ENCODE measurements at regions not wholly inside any gene's neighbourhood (a gene's known extent, or its start where the extent isn't known, plus 50 kb on each side); places are given as distances from the start of the nearest gene placed in this dataset.

- WGBS (ENCODE audit: insufficient coverage) = no CpG with 5 or more reads among the region's 1 CpG
- H3K27me3 ChIP-seq (ENCODE audit: control insufficient read depth in 2 of 2, insufficient read depth in 2 of 2, low read length in 2 of 2) = no peaks in the 10 kb centered on the region
- H3K27me3 Mint-ChIP-seq (ENCODE audit: low read depth in 3 of 3) = peaks cover 0 to 4% (median 0%) of the 10 kb centered on the region in 3 donors
- H3K36me3 ChIP-seq (replicated peaks in 1 of 2; ENCODE audit: control insufficient read depth in 1 of 2, insufficient read depth in 2 of 2, low read length in 2 of 2) = no peaks in the 10 kb centered on the region
- no peaks in the 10 kb centered on the region for H3K36me3 Mint-ChIP-seq
- peaks cover 4 to 8% of the 10 kb centered on the region in 2 donors for H3K9me3 ChIP-seq (replicated peaks in 1 of 2; ENCODE audit: control insufficient read depth in 1 of 2, insufficient read depth in 1 of 2, low read length in 2 of 2)
- no peak overlapping the region for H3K4me3 Mint-ChIP-seq
- H3K4me2 ChIP-seq (replicated peaks; ENCODE audit: extremely low read depth, low read length, poor library complexity, severe bottlenecking) = no peak overlapping the region
- no peak for DNase-seq
- no peak for TF ChIP-seq CTCF (IDR thresholded peaks at IDR 0.05)
- intact Hi-C loops (cut with micrococcal nuclease) = no loop called here
- H3K4me1 ChIP-seq (ENCODE audit: control insufficient read depth in 1 of 2, insufficient read depth in 2 of 2, low read length in 2 of 2) = no peaks in the 10 kb centered on the region
- no peaks in the 10 kb centered on the region for H4K20me1 ChIP-seq (ENCODE audit: insufficient read depth, low read length)
- no peak overlapping the region for H3K9ac ChIP-seq (ENCODE audit: insufficient read depth, low read length, poor library complexity, severe bottlenecking)
- H3K27ac Mint-ChIP-seq = no peak overlapping the region
- no peak overlapping the region for H3K27ac ChIP-seq (ENCODE audit: low read depth in 1 of 2, low read length in 2 of 2)
- no peak overlapping the region for H2AFZ ChIP-seq (ENCODE audit: insufficient read depth, low read depth, low read length, poor library complexity, severe bottlenecking)
- no peak overlapping the region for H3K4me3 ChIP-seq (replicated peaks in 1 of 3; ENCODE audit: low read depth in 2 of 3, low read length in 3 of 3)
- H3K9me3 Mint-ChIP-seq = peaks cover 0 to 25% (median 17%) of the 10 kb centered on the region in 7 donors
- H3K4me1 Mint-ChIP-seq = no peaks in the 10 kb centered on the region
- H3K79me2 ChIP-seq (ENCODE audit: insufficient read depth, low read length) = no peaks in the 10 kb centered on the region
Measured at GRCh38 chr11:13800901-13801300, 132.4 kb downstream of the FAR1 start.

- no peak overlapping the region for H3K27ac Mint-ChIP-seq
- DNase-seq = no peak
- Histone ChIP-seq H3K4me3 (replicated peaks in 1 of 3; ENCODE audit: low read depth in 2 of 3, low read length in 3 of 3) (no peak overlapping the region), H3K27me3 (ENCODE audit: control insufficient read depth in 2 of 2, insufficient read depth in 2 of 2, low read length in 2 of 2) (no peaks in the 10 kb centered on the region), H3K9ac (ENCODE audit: insufficient read depth, low read length, poor library complexity, severe bottlenecking) (no peak overlapping the region), H4K20me1 (ENCODE audit: insufficient read depth, low read length) (no peaks in the 10 kb centered on the region), H3K9me3 (replicated peaks in 1 of 2; ENCODE audit: control insufficient read depth in 1 of 2, insufficient read depth in 1 of 2, low read length in 2 of 2) (peaks cover 0 to 3% of the 10 kb centered on the region in 2 donors), H2AFZ (ENCODE audit: insufficient read depth, low read depth, low read length, poor library complexity, severe bottlenecking) (no peak overlapping the region), H3K27ac (ENCODE audit: low read depth in 1 of 2, low read length in 2 of 2) (no peak overlapping the region), H3K79me2 (ENCODE audit: insufficient read depth, low read length) (no peaks in the 10 kb centered on the region), H3K36me3 (replicated peaks in 1 of 2; ENCODE audit: control insufficient read depth in 1 of 2, insufficient read depth in 2 of 2, low read length in 2 of 2) (no peaks in the 10 kb centered on the region), H3K4me2 (replicated peaks; ENCODE audit: extremely low read depth, low read length, poor library complexity, severe bottlenecking) (no peak overlapping the region), H3K4me1 (ENCODE audit: control insufficient read depth in 1 of 2, insufficient read depth in 2 of 2, low read length in 2 of 2) (no peaks in the 10 kb centered on the region)
- no peak overlapping the region for H3K4me3 Mint-ChIP-seq
- WGBS (ENCODE audit: insufficient coverage) = 33% methylated on average over 1 of the region's 2 CpGs
- H3K9me3 Mint-ChIP-seq = peaks cover 0 to 16% (median 8%) of the 10 kb centered on the region in 7 donors
- no peaks in the 10 kb centered on the region for H3K4me1 Mint-ChIP-seq
- H3K36me3 Mint-ChIP-seq = no peaks in the 10 kb centered on the region
- no peak for TF ChIP-seq CTCF (IDR thresholded peaks at IDR 0.05)
- peaks cover 1 to 6% (median 3%) of the 10 kb centered on the region in 3 donors for H3K27me3 Mint-ChIP-seq (ENCODE audit: low read depth in 3 of 3)
- intact Hi-C loops (cut with micrococcal nuclease) = no loop called here
Measured at GRCh38 chr11:13818325-13818724, 144.2 kb upstream of the SPON1 start.

Measured in CD14-positive monocyte (primary cell).